GM18907 (cell line): ENCODE measurements at regions not wholly inside any gene's neighbourhood (a gene's known extent, or its start where the extent isn't known, plus 50 kb on each side); places are given as distances from the start of the nearest gene placed in this dataset.

Experiments used
- ATAC-seq: cut with Tn5 transposase; IDR thresholded peaks from one replicate; pipeline ENCODE4 v1.9.1; 2021; ENCODE audit warnings: mild to moderate bottlenecking, moderate library complexity; ENCODE audit not compliant: unreplicated experiment

- no peak for ATAC-seq
Observed at GRCh38 chr2:163370169-163370886, 365.5 kb downstream of the FIGN start.

- no peak for ATAC-seq
Observed at GRCh38 chr2:163369111-163369510, 366.7 kb downstream of the FIGN start.

- ATAC-seq, result no peak
Observed at GRCh38 chr2:163368655-163369054, 367.2 kb downstream of the FIGN start.

- ATAC-seq, result no peak
Observed at GRCh38 chr2:163367825-163368582, 367.8 kb downstream of the FIGN start.

GRCh38 chr2:163364736-163365135 is 371.1 kb downstream of the FIGN start:
- no peak for ATAC-seq

- ATAC-seq, result no peak
Observed at GRCh38 chr2:163353551-163353950, 382.3 kb downstream of the FIGN start.

GRCh38 chr2:163351966-163352365 is 383.8 kb downstream of the FIGN start:
- no peak for ATAC-seq

- ATAC-seq, result no peak
Observed at GRCh38 chr2:163351143-163351542, 384.7 kb downstream of the FIGN start.

GRCh38 chr2:163348857-163349380 is 386.9 kb downstream of the FIGN start:
- ATAC-seq, result no peak

- ATAC-seq, result no peak
Observed at GRCh38 chr2:163347982-163348856, 387.6 kb downstream of the FIGN start.

- peak; percentile 80 for ATAC-seq
Observed at GRCh38 chr2:163345795-163346573, 389.8 kb downstream of the FIGN start.

- ATAC-seq, result no peak
Observed at GRCh38 chr2:163343316-163343715, 392.5 kb downstream of the FIGN start.

GRCh38 chr2:163341426-163341825 is 394.4 kb downstream of the FIGN start:
- no peak for ATAC-seq

- ATAC-seq, result no peak
Observed at GRCh38 chr2:163338270-163338669, 397.5 kb downstream of the FIGN start.

GRCh38 chr2:163324677-163325076 is 411.1 kb downstream of the FIGN start:
- ATAC-seq, result no peak

GRCh38 chr2:163319006-163319405 is 416.8 kb downstream of the FIGN start:
- no peak for ATAC-seq

- no peak for ATAC-seq
Observed at GRCh38 chr2:163314712-163315111, 421.1 kb downstream of the FIGN start.

GRCh38 chr2:163312713-163313112 is 423.1 kb downstream of the FIGN start:
- ATAC-seq, result no peak

GRCh38 chr2:163306647-163307046 is 429.2 kb downstream of the FIGN start:
- no peak for ATAC-seq

- no peak for ATAC-seq
Observed at GRCh38 chr2:163302141-163302540, 433.7 kb downstream of the FIGN start.
